Aorta (tissue), 5 donors: ENCODE measurements at regions not wholly inside any gene's neighbourhood (a gene's known extent, or its start where the extent isn't known, plus 50 kb on each side); places are given as distances from the start of the nearest gene placed in this dataset.

Experiments
- ATAC-seq: fragments of 200-7000 bp; cut with Tn5 transposase; one replicate; pipeline ENCODE4 v1.9.1; 2022; ENCODE audit warnings: moderate library complexity; ENCODE audit not compliant: low FRiP score
- DNase-seq, 2 donors: peaks; one replicate each; pipeline ENCODE4 v3.0.0-alpha.2; 2020
- H3K27ac ChIP-seq, 2 donors: one replicate each; pipeline ENCODE4 v1.5.1; 2013; ENCODE audit warnings: low read length in 2 of 2, mild to moderate bottlenecking in 2 of 2, moderate library complexity in 2 of 2, control low read depth in 1 of 2, inconsistent platforms in 1 of 2, low read depth in 1 of 2
- H3K27me3 ChIP-seq, 2 donors: one replicate each; pipeline ENCODE4 v1.6.1; 2013; ENCODE audit warnings: control low read depth in 1 of 2, low read length in 1 of 2, mild to moderate bottlenecking in 1 of 2, moderate library complexity in 1 of 2; ENCODE audit not compliant: insufficient read depth in 2 of 2, control insufficient read depth in 1 of 2
- H3K36me3 ChIP-seq, 2 donors: one replicate each; pipeline ENCODE4 v1.6.1; 2013; ENCODE audit warnings: control low read depth in 1 of 2, low read length in 1 of 2, mild to moderate bottlenecking in 1 of 2; ENCODE audit not compliant: insufficient read depth in 2 of 2, control insufficient read depth in 1 of 2
- H3K4me1 ChIP-seq, 2 donors: one replicate each; pipeline ENCODE4 v1.6.1; 2013; ENCODE audit warnings: low read length in 2 of 2, control low read depth in 1 of 2, mild to moderate bottlenecking in 1 of 2, moderate library complexity in 1 of 2; ENCODE audit not compliant: insufficient read depth in 2 of 2, control insufficient read depth in 1 of 2
- H3K4me3 ChIP-seq, 2 donors: one replicate each; pipeline ENCODE4 v1.5.1; 2013; ENCODE audit warnings: low read length in 2 of 2, control low read depth in 1 of 2, mild to moderate bottlenecking in 1 of 2
- H3K9me3 ChIP-seq: one replicate; pipeline ENCODE4 v1.6.1; 2013; ENCODE audit warnings: mild to moderate bottlenecking, low read length; ENCODE audit not compliant: control insufficient read depth
- WGBS, 2 donors: extraction: QIAGEN DNeasy Blood & Tissue Kit; methylation state at CpG; one replicate each; pipeline ENCODE4 v1.1.7; 2013; 5-methylcytosine and 5-hydroxymethylcytosine counted together
- intact Hi-C, 2 donors: fragments of 100-400 bp; cut with DNase I; formaldehyde crosslinking; loops; one replicate each; pipeline versions ENCODE4 v1.14.2 to v1.15.0; 2022
- donor health status: healthy with polysubstance abuse.
- donor health status: Bipolar disorder and iron deficiency.
- donor health status: DM: no; HTN: no; CAD: no.
- donor health status: DM: no; HTN: no; CAD: no.
- donor health status: DM: yes; HTN: yes; CAD: no.

GRCh38 chr18:28657961-28658360 is 481.0 kb upstream of the CDH2 start:
- Histone ChIP-seq H3K27me3 (no peaks in the 10 kb centered on the region), H3K27ac (no peak overlapping the region), H3K4me1 (no peaks in the 10 kb centered on the region), H3K9me3 (peaks cover 2% of the 10 kb centered on the region), H3K36me3 (no peaks in the 10 kb centered on the region), H3K4me3 (no peak overlapping the region)
- ATAC-seq, result no peak
- intact Hi-C loops, result no loop called here
- DNase-seq, result no peak
- WGBS, 2 donors, result 19 to 46% methylated on average over 1 of the region's 1 CpG

- H3K27ac ChIP-seq, result no peak overlapping the region
- no peaks in the 10 kb centered on the region for H3K36me3 ChIP-seq
- ATAC-seq (no peak), DNase-seq (no peak)
- WGBS, 2 donors, result 93 to 95% methylated on average over 3 of the region's 3 CpGs
- H3K27me3 ChIP-seq, result no peaks in the 10 kb centered on the region
- H3K4me3 ChIP-seq, result no peak overlapping the region
- H3K4me1 ChIP-seq, result no peaks in the 10 kb centered on the region
- H3K9me3 ChIP-seq, result peaks cover 2% of the 10 kb centered on the region
- intact Hi-C loops, result no loop called here
These were observed 475.7 kb upstream of the CDH2 start for GRCh38 chr18:28652654-28653053.

- DNase-seq, result no peak
- WGBS, 2 donors, result 86 to 90% methylated on average over 12 of the region's 12 CpGs
- H3K4me1 ChIP-seq, result no peaks in the 10 kb centered on the region
These were observed 474.4 kb upstream of the CDH2 start for GRCh38 chr18:28651298-28651697.

GRCh38 chr18:28650860-28651259 is 473.9 kb upstream of the CDH2 start:
- no peaks in the 10 kb centered on the region for H3K27me3 ChIP-seq
- H3K4me1 ChIP-seq, result no peaks in the 10 kb centered on the region
- intact Hi-C loops, result no loop called here
- no peak for ATAC-seq
- H3K27ac ChIP-seq, result no peak overlapping the region
- peaks cover 2% of the 10 kb centered on the region for H3K9me3 ChIP-seq
- no peaks in the 10 kb centered on the region for H3K36me3 ChIP-seq
- 54 to 72% methylated on average over 2 of the region's 2 CpGs for WGBS, 2 donors
- H3K4me3 ChIP-seq, result no peak overlapping the region
- no peak for DNase-seq

More at GRCh38 chr18:28651298-28651697, 474.4 kb upstream of the CDH2 start:
- no peaks in the 10 kb centered on the region for H3K36me3 ChIP-seq
- no peak for ATAC-seq
- no peak overlapping the region for H3K27ac ChIP-seq
- H3K4me3 ChIP-seq, result no peak overlapping the region
- H3K27me3 ChIP-seq, result no peaks in the 10 kb centered on the region
- intact Hi-C loops, result no loop called here
- peaks cover 2% of the 10 kb centered on the region for H3K9me3 ChIP-seq

GRCh38 chr18:28647961-28648360 is 471.0 kb upstream of the CDH2 start:
- Histone ChIP-seq H3K9me3 (peaks cover under 1% of the 10 kb centered on the region), H3K4me1 (no peaks in the 10 kb centered on the region), H3K4me3 (no peak overlapping the region), H3K27ac (no peak overlapping the region), H3K27me3 (no peaks in the 10 kb centered on the region), H3K36me3 (no peaks in the 10 kb centered on the region)
- WGBS, 2 donors, result 81 to 89% methylated on average over 3 of the region's 3 CpGs
- no peak for DNase-seq
- intact Hi-C loops, result no loop called here
- no peak for ATAC-seq

GRCh38 chr18:28637897-28638296 is 461.0 kb upstream of the CDH2 start:
- Histone ChIP-seq H3K4me3 (no peak overlapping the region), H3K9me3 (no peaks in the 10 kb centered on the region), H3K36me3 (no peaks in the 10 kb centered on the region), H3K27ac (no peak overlapping the region), H3K27me3 (no peaks in the 10 kb centered on the region), H3K4me1 (no peaks in the 10 kb centered on the region)
- intact Hi-C loops, result no loop called here
- DNase-seq, result no peak
- ATAC-seq, result no peak
- 85 to 90% methylated on average over 2 of the region's 2 CpGs for WGBS, 2 donors

GRCh38 chr18:28635530-28635929 is 458.6 kb upstream of the CDH2 start:
- Histone ChIP-seq H3K27me3 (no peaks in the 10 kb centered on the region), H3K36me3 (no peaks in the 10 kb centered on the region), H3K4me1 (no peaks in the 10 kb centered on the region), H3K27ac (no peak overlapping the region), H3K4me3 (no peak overlapping the region), H3K9me3 (no peaks in the 10 kb centered on the region)
- no peak for ATAC-seq
- intact Hi-C loops, result no loop called here
- no peak for DNase-seq

- DNase-seq, result no peak
- intact Hi-C loops, result no loop called here
- no peaks in the 10 kb centered on the region for H3K4me1 ChIP-seq
- H3K27me3 ChIP-seq, result no peaks in the 10 kb centered on the region
- no peaks in the 10 kb centered on the region for H3K9me3 ChIP-seq
- H3K4me3 ChIP-seq, result no peak overlapping the region
- ATAC-seq, result no peak
- no peaks in the 10 kb centered on the region for H3K36me3 ChIP-seq
- no peak overlapping the region for H3K27ac ChIP-seq
These were observed 449.8 kb upstream of the CDH2 start for GRCh38 chr18:28626756-28627155.

- Histone ChIP-seq H3K9me3 (no peaks in the 10 kb centered on the region), H3K36me3 (no peaks in the 10 kb centered on the region), H3K4me1 (no peaks in the 10 kb centered on the region), H3K27ac (no peak overlapping the region), H3K4me3 (no peak overlapping the region), H3K27me3 (no peaks in the 10 kb centered on the region)
- 35 to 52% methylated on average over 1 of the region's 1 CpG for WGBS, 2 donors
- no peak for ATAC-seq
- DNase-seq, result no peak
- intact Hi-C loops, result no loop called here
These were observed 431.1 kb upstream of the CDH2 start for GRCh38 chr18:28607991-28608390.
